Transverse colon (tissue), 4 donors: ENCODE measurements at regions not wholly inside any gene's neighbourhood (a gene's known extent, or its start where the extent isn't known, plus 50 kb on each side); places are given as distances from the start of the nearest gene placed in this dataset.

Experiments used
- DNase-seq: peaks from one replicate; pipeline ENCODE4 v3.0.0-alpha.2; 2019
- H3K27ac ChIP-seq, 4 donors: fragments of 200-600 bp; sonication (generic); 2 replicates each; pipeline ENCODE4 v1.5.1; 2016 to 2018; ENCODE audit warnings: inconsistent platforms in 4 of 4
- H3K27me3 ChIP-seq: fragments of 200-600 bp; sonication (generic); 2 replicates; pipeline ENCODE4 v1.5.1; 2017; ENCODE audit warnings: inconsistent platforms
- H3K36me3 ChIP-seq, 4 donors: fragments of 200-600 bp; sonication (generic); 2 replicates each; pipeline ENCODE4 v1.5.1; 2017 to 2019; ENCODE audit warnings: inconsistent platforms in 4 of 4
- H3K4me1 ChIP-seq, 4 donors: fragments of 200-600 bp; sonication (generic); 2 replicates each; pipeline ENCODE4 v1.5.1; 2017 to 2020; ENCODE audit warnings: inconsistent platforms in 4 of 4
- H3K4me3 ChIP-seq, 4 donors: fragments of 200-600 bp; sonication (generic); 1 replicate in 1 of 4; 2 replicates in 3 of 4; pipeline versions ENCODE4 v1.5.1 to v1.6.1; 2017 to 2019; ENCODE audit warnings: inconsistent platforms in 4 of 4
- H3K9me3 ChIP-seq, 2 donors: fragments of 200-600 bp; sonication (generic); 2 replicates each; pipeline ENCODE4 v1.5.1; 2017 to 2019; ENCODE audit warnings: inconsistent platforms in 2 of 2
- CTCF ChIP-seq, 5 experiments: fragments of 200-600 bp in 3 of 5; fragments of 450-650 bp in 2 of 5; sonication (generic) in 3 of 5; IDR thresholded peaks; 1 replicate in 2 of 5; 2 replicates in 3 of 5; pipeline ENCODE4 v1.5.1; 2016 to 2017; ENCODE audit warnings: antibody characterized with exemption in 5 of 5, inconsistent platforms in 3 of 5, mild to moderate bottlenecking in 2 of 5, moderate library complexity in 1 of 5
- EP300 ChIP-seq: sonication (generic); formaldehyde crosslinking; IDR thresholded peaks from one replicate; pipeline ENCODE4 v1.6.1; 2017; ENCODE audit warnings: antibody characterized with exemption, low read depth
- POLR2A ChIP-seq: fragments of 450-650 bp; IDR thresholded peaks from one replicate; pipeline ENCODE4 v1.6.1; 2016; ENCODE audit warnings: antibody characterized with exemption, mild to moderate bottlenecking, moderate library complexity
- POLR2AphosphoS5 ChIP-seq, 3 donors: sonication (generic); formaldehyde crosslinking; IDR thresholded peaks; one replicate each; pipeline ENCODE4 v1.6.1; 2016; ENCODE audit warnings: antibody characterized with exemption in 3 of 3
- WGBS, 2 donors: methylation state at CpG; one replicate each; pipeline ENCODE4 v1.1.5; 2018; ENCODE audit warnings: low coverage in 1 of 2; 5-methylcytosine and 5-hydroxymethylcytosine counted together
- in situ Hi-C, 4 donors: fragments of 200-750 bp; cut with MboI; loops; one replicate each; pipeline versions ENCODE4 v1.15.0 to v1.15.1; 2017; ENCODE audit warnings: low sequenced_read_pairs in 3 of 4, low pct_ligation_motif_present in 1 of 4, low pct_unique_long_range_greater_than_20kb in 1 of 4
- intact Hi-C: fragments of 100-400 bp; cut with DNase I; formaldehyde crosslinking; loops from one replicate; pipeline ENCODE4 v1.15.1; 2023; ENCODE audit warnings: low total_unique reads

- in situ Hi-C loops (no loop called here), intact Hi-C loops (no loop called here)
- Histone ChIP-seq H3K27ac (no peak overlapping the region), H3K27me3 (no peaks in the 10 kb centered on the region), H3K4me3 (no peak overlapping the region), H3K4me1 (peaks cover 0 to 4% (median 0%) of the 10 kb centered on the region in 4 donors), H3K36me3 (no peaks in the 10 kb centered on the region), H3K9me3 (no peaks in the 10 kb centered on the region)
- 80 to 95% methylated on average over 1 of the region's 1 CpG for WGBS, 2 donors
- no peak for TF ChIP-seq CTCF (IDR thresholded peaks at IDR 0.05)
- TF ChIP-seq EP300: no peak
- no peak for TF ChIP-seq POLR2AphosphoS5 (IDR thresholded peaks at IDR 0.05)
- no peak for TF ChIP-seq POLR2A
- DNase-seq: no peak
Observed at GRCh38 chr1:67889466-67889865, 56.2 kb upstream of the GNG12 start.

GRCh38 chr1:67888216-67889106 lies 55.2 kb upstream of the GNG12 start:
- H3K27ac ChIP-seq: no peak overlapping the region
- H3K4me1 ChIP-seq: peaks cover 0 to 4% (median 0%) of the 10 kb centered on the region in 4 donors
- no peaks in the 10 kb centered on the region for H3K9me3 ChIP-seq
- no peaks in the 10 kb centered on the region for H3K27me3 ChIP-seq
- WGBS, 2 donors: 72% methylated on average over 3 to 6 of the region's 6 CpGs
- in situ Hi-C loops (no loop called here), intact Hi-C loops (no loop called here)
- TF ChIP-seq CTCF (IDR thresholded peaks at IDR 0.05): no peak
- no peak for TF ChIP-seq POLR2AphosphoS5 (IDR thresholded peaks at IDR 0.05)
- TF ChIP-seq POLR2A: no peak
- TF ChIP-seq EP300: no peak
- no peak for DNase-seq
- H3K36me3 ChIP-seq: no peaks in the 10 kb centered on the region
- H3K4me3 ChIP-seq: no peak overlapping the region

- in situ Hi-C loops (no loop called here), intact Hi-C loops (no loop called here)
- no peak for DNase-seq
- TF ChIP-seq POLR2AphosphoS5 (IDR thresholded peaks at IDR 0.05): no peak
- TF ChIP-seq EP300: no peak
- no peak for TF ChIP-seq POLR2A
- no peak for TF ChIP-seq CTCF (IDR thresholded peaks at IDR 0.05)
- Histone ChIP-seq H3K4me1 (peaks cover 0 to 4% (median 0%) of the 10 kb centered on the region in 4 donors), H3K27me3 (no peaks in the 10 kb centered on the region), H3K4me3 (no peak overlapping the region), H3K27ac (no peak overlapping the region), H3K9me3 (no peaks in the 10 kb centered on the region), H3K36me3 (no peaks in the 10 kb centered on the region)
- WGBS, 2 donors: 61 to 74% methylated on average over 2 of the region's 2 CpGs
Observed at GRCh38 chr1:67887146-67887545, 53.9 kb upstream of the GNG12 start.

- Histone ChIP-seq H3K36me3 (no peaks in the 10 kb centered on the region), H3K4me3 (no peak overlapping the region), H3K9me3 (no peaks in the 10 kb centered on the region), H3K27me3 (no peaks in the 10 kb centered on the region), H3K4me1 (peaks cover 0 to 4% (median 0%) of the 10 kb centered on the region in 4 donors), H3K27ac (no peak overlapping the region)
- WGBS, 2 donors: 87 to 91% methylated on average over 2 of the region's 2 CpGs
- in situ Hi-C loops: no loop called here
- DNase-seq: no peak
- no peak for TF ChIP-seq POLR2AphosphoS5 (IDR thresholded peaks at IDR 0.05)
- no peak for TF ChIP-seq POLR2A
- TF ChIP-seq CTCF (IDR thresholded peaks at IDR 0.05): no peak
- no peak for TF ChIP-seq EP300
- intact Hi-C loops: no loop called here
Observed at GRCh38 chr1:67886076-67886475, 52.8 kb upstream of the GNG12 start.
